Breast epithelium (tissue), 3 donors: ENCODE measurements at regions not wholly inside any gene's neighbourhood (a gene's known extent, or its start where the extent isn't known, plus 50 kb on each side); places are given as distances from the start of the nearest gene placed in this dataset.

Source experiments
- CTCF ChIP-seq, 3 donors: fragments of 450-650 bp; IDR thresholded peaks; one replicate each; pipeline ENCODE4 v1.5.1; 2016 to 2017; ENCODE audit warnings: antibody characterized with exemption in 3 of 3, mild to moderate bottlenecking in 3 of 3, moderate library complexity in 3 of 3
- POLR2AphosphoS5 ChIP-seq, 3 donors: sonication (generic); formaldehyde crosslinking; IDR thresholded peaks; one replicate each; pipeline ENCODE4 v1.6.1; 2017; ENCODE audit warnings: antibody characterized with exemption in 3 of 3

GRCh38 chr5:2381861-2382260 is 369.6 kb downstream of the IRX2 start:
- TF ChIP-seq POLR2AphosphoS5 (IDR thresholded peaks at IDR 0.05): no peak
- no peak for TF ChIP-seq CTCF (IDR thresholded peaks at IDR 0.05)
